Prostate gland (tissue), 2 donors: ENCODE measurements at regions not wholly inside any gene's neighbourhood (a gene's known extent, or its start where the extent isn't known, plus 50 kb on each side); places are given as distances from the start of the nearest gene placed in this dataset.
"Not testable (repeated sequence)": the region's sequence is repeated elsewhere in the genome, so short reads cannot be mapped to it uniquely, and the experiment has no call there.

Experiments used
- DNase-seq: peaks from one replicate; pipeline ENCODE4 v3.0.0-alpha.2; 2019; ENCODE audit warnings: low spot score
- H3K27ac ChIP-seq, 2 donors: fragments of 200-600 bp; sonication (generic); 2 replicates each; pipeline ENCODE4 v1.5.1; 2017 to 2019
- H3K27me3 ChIP-seq: fragments of 200-600 bp; sonication (generic); replicated peaks from 2 replicates; pipeline ENCODE4 v1.5.1; 2019; ENCODE audit not compliant: insufficient read depth
- H3K36me3 ChIP-seq, 2 donors: fragments of 200-600 bp; sonication (generic); 1 replicate in 1 of 2; 2 replicates in 1 of 2; pipeline versions ENCODE4 v1.5.1 to v1.8.1; 2017 to 2019
- H3K4me1 ChIP-seq: fragments of 200-600 bp; sonication (generic); replicated peaks from 2 replicates; pipeline ENCODE4 v1.5.1; 2019
- H3K4me3 ChIP-seq, 2 donors: fragments of 200-600 bp; sonication (generic); 2 replicates each; pipeline ENCODE4 v1.5.1; 2017 to 2019
- H3K9me3 ChIP-seq: fragments of 200-600 bp; sonication (generic); 2 replicates; pipeline ENCODE4 v1.5.1; 2017
- CTCF ChIP-seq, 4 experiments: fragments of 200-600 bp in 2 of 4; fragments of 450-650 bp in 2 of 4; sonication (generic) in 2 of 4; IDR thresholded peaks; 1 replicate in 3 of 4; 2 replicates in 1 of 4; pipeline ENCODE4 v1.5.1; 2016 to 2019; ENCODE audit warnings: antibody characterized with exemption in 4 of 4, mild to moderate bottlenecking in 2 of 4, moderate library complexity in 2 of 4
- POLR2A ChIP-seq: fragments of 450-650 bp; IDR thresholded peaks from one replicate; pipeline ENCODE4 v1.6.1; 2016; ENCODE audit warnings: antibody characterized with exemption, mild to moderate bottlenecking
- POLR2AphosphoS5 ChIP-seq: sonication (generic); formaldehyde crosslinking; IDR thresholded peaks from one replicate; pipeline ENCODE4 v1.6.1; 2017; ENCODE audit warnings: antibody characterized with exemption
- WGBS: methylation state at CpG from one replicate; pipeline ENCODE4 v1.1.5; 2018; 5-methylcytosine and 5-hydroxymethylcytosine counted together
- intact Hi-C: fragments of 100-400 bp; cut with DNase I; formaldehyde crosslinking; loops from one replicate; pipeline ENCODE4 v1.14.2; 2022

DNA sequence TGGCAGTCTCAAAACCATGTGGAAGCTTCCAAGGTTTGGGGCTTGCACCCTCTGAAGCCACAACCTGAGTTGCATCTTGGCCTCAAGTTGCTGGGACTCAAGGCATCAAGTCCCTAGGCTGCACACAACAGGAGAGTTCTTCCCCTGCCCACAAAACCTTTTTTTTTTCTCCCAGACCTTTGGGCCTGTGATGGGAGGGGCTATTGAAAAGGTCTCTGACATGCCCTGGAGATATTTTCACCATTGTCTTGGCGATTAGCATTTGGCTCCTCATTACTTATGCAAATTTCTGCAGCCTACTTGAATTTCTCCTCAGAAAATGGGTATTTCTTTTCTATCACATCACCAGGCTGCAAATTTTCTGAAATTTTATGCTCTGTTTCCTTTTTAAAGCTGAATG, 349.5 kb upstream of the EDA2R start:
- Histone ChIP-seq H3K9me3 (no peaks in the 10 kb centered on the region), H3K27me3 (no peaks in the 10 kb centered on the region), H3K36me3 (no peaks in the 10 kb centered on the region), H3K4me3 (no peak overlapping the region), H3K4me1 (no peaks in the 10 kb centered on the region), H3K27ac (no peak overlapping the region)
- WGBS = 45% methylated on average over 1 of the region's 1 CpG
- intact Hi-C loops = no loop called here
- TF ChIP-seq CTCF (IDR thresholded peaks at IDR 0.05) = no peak
- no peak for TF ChIP-seq POLR2AphosphoS5
- no peak for TF ChIP-seq POLR2A
- DNase-seq = no peak

GRCh38 chrX:66961665-66962064, 322.8 kb upstream of the EDA2R start:
- Histone ChIP-seq H3K4me1 (no peaks in the 10 kb centered on the region), H3K4me3 (no peak overlapping the region), H3K27ac (no peak overlapping the region), H3K27me3 (no peaks in the 10 kb centered on the region), H3K36me3 (no peaks in the 10 kb centered on the region), H3K9me3 (no peaks in the 10 kb centered on the region)
- WGBS = 74% methylated on average over 3 of the region's 3 CpGs
- no peak for DNase-seq
- intact Hi-C loops = no loop called here
- no peak for TF ChIP-seq POLR2A
- TF ChIP-seq POLR2AphosphoS5 = no peak
- no peak for TF ChIP-seq CTCF (IDR thresholded peaks at IDR 0.05)

DNA sequence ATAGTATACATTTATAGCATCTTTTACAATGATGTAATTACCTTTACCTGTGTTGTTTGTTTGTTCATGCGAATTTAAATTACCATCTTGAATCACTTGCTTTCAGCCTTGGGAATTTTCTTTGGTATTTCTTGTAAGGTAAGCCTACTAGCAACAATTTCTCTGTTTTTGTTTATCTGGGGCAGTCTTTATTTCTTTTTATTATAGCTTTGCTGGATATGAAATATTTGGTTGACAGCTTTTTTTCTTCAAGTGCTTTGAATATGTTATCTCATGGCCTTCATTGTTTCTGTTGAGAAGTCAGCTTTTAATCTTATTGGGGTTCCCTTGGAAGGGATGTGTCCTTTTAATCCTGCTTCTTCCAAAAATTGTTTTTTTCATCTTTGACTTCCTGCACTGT, 292.8 kb upstream of the EDA2R start:
- H3K27ac ChIP-seq = no peak overlapping the region
- intact Hi-C loops = no loop called here
- 88% methylated on average over 1 of the region's 1 CpG for WGBS

GRCh38 chrX:66930516-66930915, 291.6 kb upstream of the EDA2R start:
- H3K27me3 ChIP-seq, H3K4me3 ChIP-seq, H3K36me3 ChIP-seq, DNase-seq, H3K9me3 ChIP-seq, H3K27ac ChIP-seq, intact Hi-C loops, H3K4me1 ChIP-seq: not testable (repeated sequence)
- 97% methylated on average over 12 of the region's 18 CpGs for WGBS

More for the DNA sequence above, 292.8 kb upstream of the EDA2R start:
- TF ChIP-seq POLR2A (no peak), POLR2AphosphoS5 (no peak), CTCF (IDR thresholded peaks at IDR 0.05) (no peak)
- no peaks in the 10 kb centered on the region for H3K27me3 ChIP-seq
- H3K36me3 ChIP-seq = no peaks in the 10 kb centered on the region
- H3K9me3 ChIP-seq = no peaks in the 10 kb centered on the region
- H3K4me3 ChIP-seq = no peak overlapping the region
- DNase-seq = no peak
- no peaks in the 10 kb centered on the region for H3K4me1 ChIP-seq

- H3K27ac ChIP-seq = no peak overlapping the region
- intact Hi-C loops = no loop called here
- TF ChIP-seq POLR2A (no peak), CTCF (IDR thresholded peaks at IDR 0.05) (no peak), POLR2AphosphoS5 (no peak)
- H3K4me3 ChIP-seq = no peak overlapping the region
- no peaks in the 10 kb centered on the region for H3K27me3 ChIP-seq
- H3K36me3 ChIP-seq = no peaks in the 10 kb centered on the region
- no peaks in the 10 kb centered on the region for H3K9me3 ChIP-seq
- 87% methylated on average over 1 of the region's 1 CpG for WGBS
- no peaks in the 10 kb centered on the region for H3K4me1 ChIP-seq
- DNase-seq = no peak
These were observed 281.4 kb upstream of the EDA2R start for GRCh38 chrX:66920296-66920695.
